Activated CD4-positive, alpha-beta T cell treated with anti-CD3 and anti-CD28 coated beads, Interleukin-2, amount 10 ng/mL, durations not matched to agents 7 days and 5 days (primary cell): ENCODE measurements at regions not wholly inside any gene's neighbourhood (a gene's known extent, or its start where the extent isn't known, plus 50 kb on each side); places are given as distances from the start of the nearest gene placed in this dataset.
"Not testable (repeated sequence)": the region's sequence is repeated elsewhere in the genome, so short reads cannot be mapped to it uniquely, and the experiment has no call there.

ENCODE experiments used
- CTCF ChIA-PET: fragments of 350-600 bp; sonication (Branson Sonifier 250); formaldehyde crosslinking; loops from one replicate; lab custom pipeline; 2021; ENCODE audit warnings: antibody characterized with exemption; lab: Charles Lee
- POLR2A ChIA-PET: fragments of 350-600 bp; sonication (Branson Sonifier 250); formaldehyde crosslinking; loops from one replicate; lab custom pipeline; 2021; ENCODE audit warnings: antibody characterized with exemption; lab: Charles Lee
- DNase-seq: peaks from one replicate; pipeline ENCODE4 v3.0.0-alpha.2; 2020
- H3K27ac Mint-ChIP-seq: one replicate; pipeline ENCODE4 v1.8.0; 2021; ENCODE audit warnings: mild to moderate bottlenecking, moderate library complexity, mixed read lengths
- H3K27me3 Mint-ChIP-seq: one replicate; pipeline ENCODE4 v1.8.0; 2021; ENCODE audit warnings: mixed read lengths
- H3K36me3 Mint-ChIP-seq: one replicate; pipeline ENCODE4 v1.8.0; 2021; ENCODE audit warnings: low read depth, mixed read lengths
- H3K4me1 Mint-ChIP-seq: one replicate; pipeline ENCODE4 v1.8.0; 2021; ENCODE audit warnings: mixed read lengths
- H3K4me3 Mint-ChIP-seq: one replicate; pipeline ENCODE4 v1.8.0; 2021; ENCODE audit warnings: mild to moderate bottlenecking, moderate library complexity, mixed read lengths
- H3K9me3 Mint-ChIP-seq: one replicate; pipeline ENCODE4 v1.8.0; 2021; ENCODE audit warnings: mixed read lengths

DNA sequence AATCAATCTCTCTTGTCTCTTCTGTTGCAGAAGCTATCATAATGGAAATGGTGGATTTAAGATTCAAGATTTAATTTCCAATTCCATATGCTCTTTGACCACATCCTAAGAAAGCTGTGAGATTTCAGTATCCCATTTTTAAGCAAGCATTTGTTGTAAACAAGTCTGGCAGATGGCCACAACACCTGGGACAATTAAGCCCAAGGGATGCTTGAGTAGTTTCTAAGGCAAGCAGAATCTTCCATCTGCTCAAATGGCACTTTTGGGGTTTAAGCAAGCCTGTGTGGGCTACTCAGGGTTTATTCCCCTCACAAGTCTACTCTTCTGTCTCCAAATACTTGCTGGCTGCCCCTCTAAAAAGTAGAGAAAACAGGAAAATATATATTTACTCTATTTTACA, 304.7 kb upstream of the SYT1 start:
- ChIA-PET CTCF (interaction anchor here (1.5 kb wide), 1 partner anchor 11 kb away, joined by 3 read pairs; no protein-coding TSS in a partner anchor), POLR2A (no interaction called here)
- Mint-ChIP-seq H3K27ac (no peak overlapping the region), H3K4me3 (no peak overlapping the region), H3K27me3 (no peaks in the 10 kb centered on the region), H3K9me3 (no peaks in the 10 kb centered on the region), H3K36me3 (no peaks in the 10 kb centered on the region), H3K4me1 (no peaks in the 10 kb centered on the region)
- no peak for DNase-seq

DNA sequence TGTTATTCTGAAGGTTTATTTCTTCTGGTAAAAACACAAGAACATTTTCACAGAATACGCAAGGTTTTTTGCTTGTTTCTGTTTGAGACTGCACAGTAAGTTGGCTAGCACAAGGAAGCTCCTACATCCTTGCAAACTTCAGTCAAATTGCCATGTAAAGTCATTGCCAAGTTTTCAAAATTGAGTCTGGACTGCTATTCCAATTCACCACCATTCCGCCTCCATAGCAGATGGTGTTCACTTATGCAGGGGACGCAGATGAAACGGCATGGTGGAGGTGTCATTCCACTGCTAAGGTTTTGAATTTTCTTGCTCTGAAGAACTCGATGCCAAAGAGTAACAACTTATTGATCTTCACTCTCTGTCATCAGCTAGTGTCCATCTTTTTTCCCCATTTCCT, 303.9 kb upstream of the SYT1 start:
- Mint-ChIP-seq H3K9me3 (no peaks in the 10 kb centered on the region), H3K4me1 (no peaks in the 10 kb centered on the region), H3K27me3 (no peaks in the 10 kb centered on the region), H3K4me3 (no peak overlapping the region), H3K27ac (no peak overlapping the region), H3K36me3 (no peaks in the 10 kb centered on the region)
- ChIA-PET POLR2A (no interaction called here), CTCF (no interaction called here)
- DNase-seq = no peak

DNA sequence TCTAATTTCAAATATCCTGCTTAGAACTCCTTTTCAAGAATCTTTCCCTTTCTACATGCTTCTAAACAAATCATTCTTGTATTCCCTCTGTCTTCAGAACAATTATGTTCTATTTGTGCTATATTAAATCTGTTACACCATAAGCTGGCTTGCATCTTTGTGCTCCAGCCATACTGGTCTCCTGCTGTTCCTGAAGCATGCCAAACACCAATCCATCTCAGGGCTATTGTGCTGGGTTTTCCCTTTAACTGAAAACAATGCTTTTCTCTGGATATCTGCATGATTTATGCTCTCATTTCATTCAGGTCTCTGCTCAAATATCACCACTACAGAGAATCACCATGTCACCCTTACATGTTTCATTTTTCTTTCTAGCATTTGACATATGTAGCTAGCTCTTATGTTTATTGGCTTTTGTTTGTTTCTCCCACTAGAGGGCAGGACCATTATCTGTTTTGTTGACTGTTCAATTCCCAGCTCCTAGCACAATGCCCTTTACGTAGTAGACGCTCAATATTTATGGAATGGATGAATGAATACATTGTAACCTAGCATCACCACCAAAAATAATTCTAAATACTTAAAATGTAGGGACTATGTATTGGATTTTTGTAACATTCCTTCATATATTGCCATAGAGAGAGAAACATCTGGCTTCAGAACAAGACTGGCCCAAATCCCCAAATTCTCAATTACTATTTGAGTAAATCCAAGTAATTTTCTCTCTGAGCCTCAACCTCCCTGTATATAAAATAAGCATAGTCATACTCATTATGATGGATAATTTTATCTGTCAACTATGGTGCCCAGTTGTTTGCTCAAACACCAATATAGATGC, 302.0 kb upstream of the SYT1 start:
- Mint-ChIP-seq H3K9me3 (no peaks in the 10 kb centered on the region), H3K27ac (no peak overlapping the region), H3K4me1 (no peaks in the 10 kb centered on the region), H3K36me3 (no peaks in the 10 kb centered on the region), H3K4me3 (no peak overlapping the region), H3K27me3 (no peaks in the 10 kb centered on the region)
- POLR2A ChIA-PET = no interaction called here
- DNase-seq = no peak
- CTCF ChIA-PET = interaction anchor here (0.6 kb wide), 1 partner anchor 421 kb away, joined by 3 read pairs; no protein-coding TSS in a partner anchor

DNA sequence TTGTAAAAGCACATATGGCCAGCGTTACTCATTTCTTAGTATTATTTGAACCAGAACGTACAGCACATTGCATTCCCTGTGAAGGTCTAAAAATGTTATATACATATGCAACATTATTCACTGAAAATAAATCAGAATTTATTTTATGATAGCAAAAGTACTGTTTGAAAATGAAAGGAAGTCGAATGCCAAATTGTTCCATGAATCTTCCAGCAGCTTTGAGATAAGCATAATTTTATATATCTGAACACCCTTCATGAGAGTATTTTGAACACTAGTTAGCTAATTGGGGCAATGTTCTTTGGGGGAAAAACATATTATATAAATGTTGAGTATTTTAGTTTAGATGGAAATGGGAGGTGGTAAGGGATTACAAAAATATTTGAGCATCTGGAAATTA, 300.7 kb upstream of the SYT1 start:
- no peak for DNase-seq
- H3K36me3 Mint-ChIP-seq = no peaks in the 10 kb centered on the region
- H3K9me3 Mint-ChIP-seq = no peaks in the 10 kb centered on the region
- CTCF ChIA-PET = no interaction called here
- no peak overlapping the region for H3K4me3 Mint-ChIP-seq
- H3K27me3 Mint-ChIP-seq = no peaks in the 10 kb centered on the region
- POLR2A ChIA-PET = no interaction called here
- H3K27ac Mint-ChIP-seq = no peak overlapping the region
- H3K4me1 Mint-ChIP-seq = no peaks in the 10 kb centered on the region

DNA sequence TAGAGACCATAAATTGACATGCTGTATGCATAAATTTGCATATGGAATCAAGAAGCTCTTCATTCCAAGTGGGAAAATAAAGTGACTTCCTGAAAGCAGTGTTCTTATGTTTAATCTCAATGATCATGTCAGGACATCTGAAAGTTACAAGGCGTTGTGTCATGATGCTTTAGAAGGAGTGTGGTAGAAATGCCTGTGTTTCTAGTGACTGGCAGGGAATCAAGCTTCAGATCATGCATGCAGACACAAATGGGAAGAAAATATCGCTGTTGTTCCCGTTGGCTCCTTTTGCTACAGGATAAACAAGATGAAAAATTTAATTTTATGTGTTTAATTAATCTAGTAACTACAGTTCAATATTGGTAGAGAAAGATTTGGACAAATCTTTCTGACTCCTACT, 298.1 kb upstream of the SYT1 start:
- DNase-seq = no peak
- ChIA-PET POLR2A (no interaction called here), CTCF (no interaction called here)
- no peaks in the 10 kb centered on the region for H3K27me3 Mint-ChIP-seq
- H3K36me3 Mint-ChIP-seq = no peaks in the 10 kb centered on the region
- H3K27ac Mint-ChIP-seq = no peak overlapping the region
- H3K9me3 Mint-ChIP-seq = no peaks in the 10 kb centered on the region
- H3K4me3 Mint-ChIP-seq = no peak overlapping the region
- no peaks in the 10 kb centered on the region for H3K4me1 Mint-ChIP-seq

DNA sequence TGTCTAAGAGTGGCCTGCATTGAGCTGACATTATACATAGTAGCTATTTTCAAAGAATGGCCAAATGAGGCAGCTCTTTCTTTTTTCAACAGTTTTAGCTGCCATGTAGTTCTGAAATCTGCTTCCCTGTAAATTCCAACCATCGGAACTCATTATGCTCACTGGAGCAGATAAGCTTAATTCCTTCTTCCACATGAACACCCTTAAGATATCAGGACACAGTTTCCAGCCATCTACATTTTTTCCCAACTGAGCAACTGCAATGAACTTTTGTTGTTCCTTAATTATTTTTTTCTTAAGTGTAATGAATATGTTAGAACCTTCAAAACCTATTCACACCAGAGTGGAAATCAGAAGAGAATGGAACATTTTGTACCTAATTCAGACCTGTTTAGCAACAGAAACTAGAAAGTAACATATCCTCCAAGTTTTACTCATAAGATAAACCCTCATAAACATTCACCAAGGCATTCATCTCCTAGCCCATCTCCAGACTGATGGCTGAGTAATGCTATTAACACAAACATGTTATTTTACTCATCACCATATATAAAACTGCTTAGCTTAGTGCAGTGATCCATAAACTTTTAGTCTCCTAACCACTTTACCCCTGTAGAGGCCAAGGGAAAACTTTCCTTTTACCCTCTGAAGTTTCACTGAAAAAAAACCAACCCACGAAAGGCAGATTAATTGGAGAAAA, 296.1 kb upstream of the SYT1 start:
- no peaks in the 10 kb centered on the region for H3K4me1 Mint-ChIP-seq
- H3K9me3 Mint-ChIP-seq = no peaks in the 10 kb centered on the region

DNA sequence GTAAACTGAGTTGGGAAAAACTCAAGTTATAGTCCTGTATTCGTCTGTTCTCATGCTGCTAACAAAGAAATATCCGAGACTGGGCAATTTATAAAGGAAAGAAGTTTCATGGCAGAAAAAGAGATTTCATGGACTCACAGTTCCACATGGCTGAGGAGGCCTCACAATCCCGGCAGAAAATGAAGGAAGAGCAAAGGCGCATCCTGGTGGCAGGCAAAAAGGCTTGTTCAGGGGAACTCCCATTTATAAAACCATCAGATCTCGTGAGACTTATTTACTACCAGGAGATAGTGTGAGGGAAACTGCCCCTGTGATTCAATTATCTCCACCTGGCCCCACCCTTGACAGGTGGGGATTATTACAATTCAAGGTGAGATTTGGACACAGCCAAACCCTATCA, 292.6 kb upstream of the SYT1 start:
- Mint-ChIP-seq H3K27me3 (no peaks in the 10 kb centered on the region), H3K9me3 (peaks cover 2% of the 10 kb centered on the region), H3K36me3 (no peaks in the 10 kb centered on the region), H3K27ac (no peak overlapping the region), H3K4me3 (no peak overlapping the region), H3K4me1 (no peaks in the 10 kb centered on the region)
- ChIA-PET POLR2A (interaction anchor here (0.6 kb wide), 1 partner anchor 368 kb away, joined by 4 read pairs; no protein-coding TSS in a partner anchor), CTCF (no interaction called here)
- no peak for DNase-seq

More for the DNA sequence above, 296.1 kb upstream of the SYT1 start:
- no peak overlapping the region for H3K27ac Mint-ChIP-seq
- no peak overlapping the region for H3K4me3 Mint-ChIP-seq
- POLR2A ChIA-PET = no interaction called here
- no peaks in the 10 kb centered on the region for H3K27me3 Mint-ChIP-seq
- CTCF ChIA-PET = interaction anchor here (0.8 kb wide), 1 partner anchor 34 kb away, joined by 3 read pairs; no protein-coding TSS in a partner anchor
- DNase-seq = no peak
- H3K36me3 Mint-ChIP-seq = no peaks in the 10 kb centered on the region

DNA sequence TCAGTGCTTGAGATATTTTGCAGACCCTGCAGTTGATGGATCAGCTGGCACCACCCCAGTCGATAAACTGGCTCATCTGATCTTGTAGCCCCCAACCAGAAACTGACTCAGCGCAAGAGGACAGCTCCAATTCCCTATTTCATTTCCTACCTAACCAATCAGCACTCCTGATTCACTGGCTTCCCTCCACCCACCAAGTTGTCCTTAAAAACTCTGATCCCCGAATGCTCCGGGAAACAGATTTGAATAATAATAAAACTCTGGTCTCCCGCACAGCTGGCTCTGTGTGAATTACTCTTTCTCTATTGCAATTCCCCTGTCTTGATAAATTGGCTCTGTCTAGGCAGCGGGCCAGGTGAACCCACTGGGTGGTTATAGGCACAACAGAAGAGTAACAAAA, 289.4 kb upstream of the SYT1 start:
- CTCF ChIA-PET, H3K4me3 Mint-ChIP-seq, H3K27ac Mint-ChIP-seq, H3K27me3 Mint-ChIP-seq, H3K4me1 Mint-ChIP-seq, H3K9me3 Mint-ChIP-seq, H3K36me3 Mint-ChIP-seq, DNase-seq, POLR2A ChIA-PET: not testable (repeated sequence)

DNA sequence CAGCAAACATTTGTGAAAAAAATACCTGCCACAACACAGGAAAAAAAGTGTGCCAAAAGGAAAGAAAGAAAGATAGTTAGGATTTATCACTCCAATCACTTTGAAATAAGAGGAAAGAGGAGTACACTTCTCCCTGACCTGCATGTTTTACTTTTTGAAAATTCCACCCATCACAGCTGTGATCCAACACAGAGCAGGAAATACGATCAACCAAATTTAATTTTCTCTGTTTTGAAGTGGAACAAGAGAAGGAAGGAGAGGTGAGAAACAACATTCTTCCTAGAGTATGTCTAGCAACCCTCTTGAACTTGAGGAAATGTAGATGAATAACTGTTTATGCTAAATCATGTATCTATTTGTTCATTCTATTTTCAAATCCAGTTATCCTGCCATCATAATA, 284.7 kb upstream of the SYT1 start:
- peaks cover 9% of the 10 kb centered on the region for H3K9me3 Mint-ChIP-seq
- H3K36me3 Mint-ChIP-seq = no peaks in the 10 kb centered on the region
- no peaks in the 10 kb centered on the region for H3K4me1 Mint-ChIP-seq
- no peaks in the 10 kb centered on the region for H3K27me3 Mint-ChIP-seq
- ChIA-PET CTCF (no interaction called here), POLR2A (no interaction called here)
- no peak overlapping the region for H3K4me3 Mint-ChIP-seq
- no peak overlapping the region for H3K27ac Mint-ChIP-seq
- DNase-seq = no peak

DNA sequence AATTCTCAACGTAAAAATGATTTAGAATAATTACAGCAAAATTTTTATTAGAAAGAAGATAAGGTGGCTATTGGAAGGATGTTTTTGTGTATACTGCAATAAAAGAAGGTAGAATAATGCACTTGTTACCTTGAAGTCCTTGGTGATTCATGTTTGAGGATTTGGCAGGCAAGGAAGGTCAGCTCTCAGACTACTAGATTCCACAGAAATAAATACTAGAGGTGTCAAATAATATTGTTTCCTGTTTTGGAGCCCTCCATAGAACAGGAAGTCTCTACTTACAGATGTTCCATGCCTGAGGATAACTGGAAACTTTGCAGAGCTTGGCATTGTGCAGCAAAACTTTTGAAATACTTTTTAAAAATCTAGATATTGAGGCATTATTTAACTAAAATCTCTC, 284.3 kb upstream of the SYT1 start:
- ChIA-PET POLR2A (no interaction called here), CTCF (no interaction called here)
- Mint-ChIP-seq H3K36me3 (no peaks in the 10 kb centered on the region), H3K9me3 (peaks cover 12% of the 10 kb centered on the region), H3K4me1 (no peaks in the 10 kb centered on the region), H3K27ac (no peak overlapping the region), H3K4me3 (no peak overlapping the region), H3K27me3 (no peaks in the 10 kb centered on the region)
- DNase-seq = no peak

DNA sequence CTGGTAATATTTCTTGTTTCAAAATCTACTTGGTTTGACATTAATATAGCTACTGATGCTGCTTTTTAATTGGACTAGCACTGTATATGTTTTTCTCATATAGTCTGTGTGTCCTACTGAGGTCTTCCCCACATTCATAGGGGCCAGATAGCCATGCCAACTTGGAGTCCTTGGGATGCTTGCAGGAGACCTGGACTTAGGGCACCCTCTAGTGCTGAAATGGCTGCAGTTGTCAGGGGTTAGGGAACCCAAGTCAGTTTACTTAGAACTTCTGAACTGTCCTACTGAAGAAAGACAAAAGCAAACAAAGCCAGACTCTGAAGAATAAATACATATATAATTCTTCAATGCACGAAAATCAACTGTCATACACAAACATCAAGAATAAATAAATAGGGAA, 279.9 kb upstream of the SYT1 start:
- H3K4me3 Mint-ChIP-seq = no peak overlapping the region
- H3K9me3 Mint-ChIP-seq = peaks cover 20% of the 10 kb centered on the region
- POLR2A ChIA-PET = no interaction called here
- CTCF ChIA-PET = no interaction called here
- no peaks in the 10 kb centered on the region for H3K27me3 Mint-ChIP-seq
- H3K4me1 Mint-ChIP-seq = no peaks in the 10 kb centered on the region
- no peak for DNase-seq
- no peak overlapping the region for H3K27ac Mint-ChIP-seq
- H3K36me3 Mint-ChIP-seq = no peaks in the 10 kb centered on the region

DNA sequence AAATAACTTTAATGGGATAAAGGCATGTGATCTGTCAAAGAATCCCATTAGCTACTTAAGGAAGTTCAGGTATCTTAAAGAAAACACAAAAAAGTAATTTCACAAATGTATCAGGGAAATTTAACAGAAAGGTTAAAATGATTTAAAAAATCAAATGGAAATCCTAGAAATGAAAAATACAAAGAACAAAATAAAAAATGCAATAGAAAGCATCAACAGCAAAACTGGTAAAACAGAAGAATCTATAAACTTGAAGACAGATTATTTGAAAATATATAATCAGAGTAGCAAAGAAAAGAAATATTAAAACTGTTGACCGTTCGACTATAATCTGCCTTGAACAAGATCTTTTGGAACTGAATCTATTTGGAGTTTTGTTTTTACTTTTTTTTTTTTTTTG, 279.4 kb upstream of the SYT1 start:
- Mint-ChIP-seq H3K4me1 (no peaks in the 10 kb centered on the region), H3K9me3 (peaks cover 20% of the 10 kb centered on the region), H3K27ac (no peak overlapping the region), H3K27me3 (no peaks in the 10 kb centered on the region), H3K36me3 (no peaks in the 10 kb centered on the region), H3K4me3 (no peak overlapping the region)
- ChIA-PET CTCF (no interaction called here), POLR2A (no interaction called here)
- DNase-seq = no peak

DNA sequence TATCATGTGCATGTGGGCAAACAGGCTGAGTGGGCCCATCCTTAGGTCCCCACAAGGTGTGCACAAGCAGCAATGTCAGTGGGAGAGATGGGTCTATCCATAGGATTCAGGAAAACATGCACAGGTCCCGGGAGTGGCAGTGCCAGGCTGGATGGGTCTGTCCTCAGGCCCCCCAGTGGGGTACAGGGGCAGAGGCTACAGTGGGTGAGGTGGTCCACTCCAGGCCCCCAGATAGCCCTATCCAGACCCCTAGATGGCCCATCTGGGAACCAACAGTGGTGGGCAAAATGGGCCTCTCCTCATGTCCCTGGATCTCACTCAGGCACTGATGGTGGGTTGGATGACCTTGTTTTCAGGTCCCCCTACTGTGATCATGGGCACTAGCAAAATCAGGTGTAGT, 277.8 kb upstream of the SYT1 start:
- H3K9me3 Mint-ChIP-seq = peaks cover 20% of the 10 kb centered on the region
- no peak overlapping the region for H3K27ac Mint-ChIP-seq
- no peaks in the 10 kb centered on the region for H3K27me3 Mint-ChIP-seq
- no peaks in the 10 kb centered on the region for H3K36me3 Mint-ChIP-seq
- ChIA-PET CTCF (no interaction called here), POLR2A (no interaction called here)
- H3K4me3 Mint-ChIP-seq = no peak overlapping the region
- H3K4me1 Mint-ChIP-seq = no peaks in the 10 kb centered on the region
- DNase-seq = no peak
